ENCODE measurements at regions not wholly inside any gene's neighbourhood (a gene's known extent, or its start where the extent isn't known, plus 50 kb on each side); places are given as distances from the start of the nearest gene placed in this dataset.

GRCh38 chr2:151085181-151085611 lies 176.5 kb downstream of the RBM43 start:
- no peak for DNase-seq (ENCODE audit: low read depth)

DNA sequence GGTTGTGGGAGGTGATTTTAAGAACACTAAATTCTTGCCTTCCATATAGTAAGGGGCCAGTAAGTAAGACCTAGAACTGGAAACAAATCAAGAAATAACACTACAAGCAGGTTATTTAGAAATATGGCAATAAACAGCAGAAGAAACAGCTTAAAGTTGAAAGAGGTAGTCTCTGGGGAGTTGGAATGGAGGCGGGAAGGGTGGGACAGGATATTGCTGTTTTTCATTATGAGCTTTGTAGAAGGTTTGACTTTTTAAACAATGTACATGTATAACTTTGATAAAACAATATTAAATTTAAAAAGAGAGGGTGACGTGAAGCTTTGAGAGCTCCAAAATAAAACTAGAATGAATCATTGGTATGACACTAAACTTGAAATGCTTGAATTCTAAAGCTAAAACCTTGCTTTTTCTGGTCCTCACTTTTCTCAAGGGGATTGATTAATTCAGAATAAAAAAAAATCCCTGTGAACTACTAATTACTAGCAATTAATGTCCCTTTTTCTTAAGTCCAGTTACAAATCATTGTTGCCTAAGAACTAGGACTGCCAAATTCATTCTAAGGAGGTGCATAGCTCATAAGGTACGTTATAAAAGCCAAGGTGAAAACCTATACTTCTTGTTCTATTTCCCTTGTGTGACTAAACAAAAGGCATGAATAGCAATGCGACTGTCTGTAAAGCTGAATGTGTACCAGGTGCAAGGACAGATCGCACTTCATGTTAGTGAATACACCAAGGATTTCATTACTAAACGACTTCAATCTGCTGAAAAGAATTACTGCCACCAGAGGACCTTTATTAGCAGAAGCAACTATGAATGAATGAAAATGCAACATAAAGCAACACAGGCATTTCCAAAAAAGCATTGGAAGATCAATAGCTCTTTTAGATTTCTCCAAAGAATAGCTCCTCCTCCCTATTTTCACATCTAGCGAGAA lies 177.5 kb downstream of the RBM43 start:
- DNase-seq (ENCODE audit: low read depth), result no peak

- DNase-seq (ENCODE audit: low read depth), result no peak
Measured at GRCh38 chr2:151078889-151079288, 182.8 kb downstream of the RBM43 start.

GRCh38 chr2:151071906-151072305 lies 189.8 kb downstream of the RBM43 start:
- no peak for DNase-seq (ENCODE audit: low read depth)

GRCh38 chr2:151071382-151071781 lies 190.3 kb downstream of the RBM43 start:
- peak; percentile 29 for DNase-seq (ENCODE audit: low read depth)

- DNase-seq (ENCODE audit: low read depth), result no peak
Measured at GRCh38 chr2:151070253-151070652, 191.4 kb downstream of the RBM43 start.

DNA sequence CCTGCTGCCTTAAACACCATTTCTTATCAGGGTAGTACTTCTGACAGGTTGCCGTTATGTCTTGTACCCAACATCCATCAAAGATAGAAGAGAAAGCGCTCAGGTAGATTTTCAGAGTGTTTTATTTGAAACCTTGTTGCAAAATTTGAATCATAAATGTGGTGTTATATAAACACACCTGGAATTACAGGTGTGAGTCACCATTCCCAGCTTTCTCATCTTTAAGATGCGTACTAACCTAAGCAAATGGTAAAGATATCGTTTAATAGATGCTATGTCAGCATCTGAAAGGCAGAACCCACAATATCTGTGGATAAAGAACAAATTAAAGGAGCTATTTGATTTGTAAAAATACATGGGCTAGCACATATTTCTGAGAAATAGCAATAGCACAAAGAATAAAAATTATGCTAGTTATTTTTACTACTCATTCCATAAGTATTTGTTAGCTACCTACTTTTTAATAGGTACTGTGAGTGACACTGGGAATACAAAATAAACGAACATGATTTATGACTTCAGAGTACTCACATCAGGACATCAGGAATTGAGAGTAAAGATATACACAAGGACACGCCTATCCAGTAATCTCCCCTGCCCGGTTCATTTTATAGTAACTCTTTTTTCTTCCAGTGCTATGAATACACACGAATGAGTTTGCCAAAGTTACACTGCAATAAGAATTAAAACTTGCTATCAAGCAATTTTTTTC lies 193.8 kb downstream of the RBM43 start:
- no peak for DNase-seq (ENCODE audit: low read depth)

DNA sequence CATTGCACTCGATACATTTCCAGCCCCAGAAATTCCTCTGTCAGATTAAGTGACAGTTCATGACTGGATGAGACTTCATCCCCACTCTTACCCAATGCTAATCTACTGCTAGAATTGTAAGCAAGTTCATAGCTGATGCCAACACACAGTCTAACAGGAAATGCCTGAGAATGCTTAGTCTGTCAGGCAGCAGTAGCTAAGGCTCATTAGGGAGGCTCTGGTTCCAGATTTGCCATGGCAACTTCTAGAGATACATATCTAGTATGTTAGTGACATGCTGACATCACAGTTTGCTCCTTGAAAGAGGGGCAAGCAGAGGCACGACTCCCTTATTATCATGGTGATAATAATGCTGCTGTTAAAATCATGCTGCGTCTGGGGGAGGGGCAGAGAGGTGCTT lies 198.4 kb downstream of the RBM43 start:
- DNase-seq (ENCODE audit: low read depth), result no peak

DNA sequence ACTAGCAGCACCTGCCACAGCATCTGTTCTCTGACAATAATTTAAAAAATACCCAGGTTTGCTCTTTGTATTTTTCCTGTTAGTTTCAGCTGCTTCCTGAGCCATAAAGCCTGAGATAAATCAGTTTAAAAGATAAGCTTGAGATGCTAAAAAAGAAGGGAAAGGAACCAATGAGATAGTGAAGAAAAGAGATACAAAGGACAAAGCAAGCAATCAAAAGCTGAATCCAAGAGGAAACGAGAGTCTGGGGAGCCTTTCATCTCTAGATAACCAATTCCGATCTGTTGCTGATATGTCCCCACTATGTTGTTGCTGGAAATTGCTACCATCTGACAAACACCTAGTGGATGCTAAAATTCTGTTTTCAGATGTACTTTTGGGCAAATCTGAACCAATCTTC lies 201.4 kb downstream of the RBM43 start:
- no peak for DNase-seq (ENCODE audit: low read depth)

DNA sequence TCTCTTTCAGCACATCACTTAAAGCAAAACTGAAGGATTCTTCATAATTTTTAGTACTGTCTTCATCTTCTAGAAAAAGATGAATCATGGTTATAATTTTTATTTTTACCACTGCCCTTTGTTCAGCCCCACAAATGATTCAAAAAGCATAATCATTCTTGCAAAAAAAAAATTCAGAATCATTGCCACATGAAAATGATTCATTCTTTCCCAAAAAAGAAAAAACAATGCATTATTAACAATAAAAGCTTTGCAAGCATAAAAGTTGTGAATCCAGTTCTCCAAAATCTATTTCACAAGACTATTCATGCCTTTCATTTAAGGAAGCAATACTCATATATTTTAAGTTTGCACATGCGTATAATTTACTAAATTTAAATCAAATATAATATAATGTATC lies 204.8 kb downstream of the RBM43 start:
- no peak for DNase-seq (ENCODE audit: low read depth)

DNA sequence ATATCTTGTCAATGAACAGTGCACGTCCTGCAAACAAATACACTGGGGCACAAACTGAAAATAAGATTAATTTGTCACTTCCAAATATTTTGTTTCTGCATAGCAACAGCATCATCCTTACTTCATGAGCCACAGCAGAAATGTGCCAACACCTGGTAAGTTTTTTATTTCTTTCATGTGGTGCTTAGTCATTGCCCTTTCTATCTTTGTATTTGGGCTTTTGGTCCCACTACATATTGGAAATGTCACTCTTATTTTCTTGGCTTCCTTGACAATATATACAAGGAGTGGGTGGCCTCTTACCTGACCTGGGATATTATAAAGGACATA lies 208.0 kb downstream of the RBM43 start:
- no peak for DNase-seq (ENCODE audit: low read depth)

GRCh38 chr2:151052850-151053660 lies 208.6 kb downstream of the RBM43 start:
- DNase-seq (ENCODE audit: low read depth), result no peak

GRCh38 chr2:151051574-151052220 lies 210.0 kb downstream of the RBM43 start:
- DNase-seq (ENCODE audit: low read depth), result peak; percentile 52

- DNase-seq (ENCODE audit: low read depth), result peak; percentile 91
Measured at GRCh38 chr2:151049746-151050145, 211.9 kb downstream of the RBM43 start.

DNA sequence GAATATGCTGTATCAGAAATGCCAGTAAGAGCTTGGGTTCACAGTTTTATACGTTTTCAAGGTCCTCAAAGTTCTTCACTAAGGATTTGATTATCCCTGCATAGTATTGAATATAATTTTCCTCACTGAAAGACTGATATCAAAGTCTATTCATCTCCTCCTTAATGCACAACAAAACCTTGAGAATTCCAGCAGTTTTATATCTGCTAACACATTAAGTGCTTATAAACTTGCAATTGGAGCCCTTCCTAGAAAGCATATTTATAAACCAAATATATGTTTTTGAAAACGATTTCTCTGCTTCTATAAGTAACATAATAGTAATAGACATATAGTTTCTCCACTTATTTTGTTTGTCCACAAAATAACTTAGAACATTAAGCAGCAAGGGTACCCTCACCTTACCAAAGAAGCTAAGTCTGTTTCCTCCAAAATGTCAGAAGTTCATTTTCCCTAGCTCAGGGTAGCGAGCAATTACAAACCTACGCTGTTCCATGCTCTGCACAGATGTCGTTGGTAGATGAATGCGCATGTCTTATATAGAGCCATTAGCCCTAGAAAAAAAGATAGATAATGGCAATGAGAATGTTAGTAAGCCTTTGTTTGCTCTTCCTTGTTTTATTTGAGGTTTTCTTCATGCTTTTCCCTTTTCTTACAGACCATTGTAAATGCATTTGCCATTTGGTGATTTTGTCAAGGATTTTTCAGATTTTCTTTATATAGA lies 213.2 kb downstream of the RBM43 start:
- no peak for DNase-seq (ENCODE audit: low read depth)

GRCh38 chr2:151043484-151043883 lies 218.2 kb downstream of the RBM43 start:
- peak; percentile 95 for DNase-seq (ENCODE audit: low read depth)

DNA sequence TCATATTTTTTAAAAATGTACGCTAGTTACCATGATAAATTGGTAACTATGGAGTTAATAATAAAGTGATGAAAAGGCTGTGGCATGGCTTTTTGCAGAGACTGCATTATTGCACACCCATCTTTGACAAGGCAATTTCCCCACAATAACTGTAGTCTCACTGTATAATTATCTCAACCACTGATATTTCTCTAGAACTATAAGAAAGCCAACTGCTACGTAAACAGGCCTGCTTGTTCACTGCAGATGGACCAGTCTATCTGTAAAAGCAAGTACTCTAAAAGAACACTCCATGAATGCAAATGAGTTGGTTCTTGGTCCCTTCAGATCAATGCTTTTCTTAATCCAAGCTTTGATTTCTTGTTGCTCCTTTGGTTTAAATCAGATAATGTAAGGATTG lies 218.7 kb downstream of the RBM43 start:
- no peak for DNase-seq (ENCODE audit: low read depth)

GRCh38 chr2:151040039-151040438 lies 221.6 kb downstream of the RBM43 start:
- peak; percentile 30 for DNase-seq (ENCODE audit: low read depth)

DNA sequence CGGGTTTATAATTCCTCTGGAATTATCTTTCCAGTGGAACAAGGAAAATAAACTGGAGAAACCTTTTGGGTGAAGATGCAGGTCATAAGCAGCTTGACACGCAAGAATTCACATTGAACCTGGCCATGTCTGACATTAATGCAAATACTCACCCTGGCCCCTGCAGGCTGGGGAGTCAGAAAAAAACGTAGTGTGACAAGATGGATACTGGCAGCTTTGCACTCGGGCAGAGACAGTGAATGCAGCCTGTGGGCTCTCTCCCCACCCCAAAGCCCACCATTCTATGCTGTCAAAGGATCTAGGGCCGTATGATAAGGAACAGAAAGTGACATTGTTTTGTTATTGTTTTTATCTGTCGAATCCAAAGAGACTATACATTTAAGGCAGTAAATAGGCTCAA lies 223.1 kb downstream of the RBM43 start:
- DNase-seq (ENCODE audit: low read depth), result no peak

DNA sequence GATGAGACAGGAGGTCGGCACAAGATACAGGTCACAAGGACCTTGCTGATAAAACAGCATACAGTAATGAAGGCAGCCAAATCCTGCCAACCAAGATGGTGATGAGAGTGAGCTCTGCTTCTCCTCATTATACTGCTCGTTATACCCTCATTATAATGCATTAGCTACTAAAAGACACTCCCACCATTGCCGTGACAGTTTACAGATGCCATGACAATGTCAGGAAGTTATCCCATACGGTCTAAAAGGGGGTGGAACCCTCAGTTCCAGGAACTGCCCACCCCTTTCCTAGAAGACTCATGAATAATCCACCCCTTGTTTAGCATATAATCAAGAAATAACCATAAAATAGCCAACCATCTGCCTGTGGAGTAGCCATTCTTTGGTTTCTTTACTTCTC lies 224.2 kb downstream of the RBM43 start:
- DNase-seq (ENCODE audit: low read depth), result no peak
